Breast epithelium (tissue), 3 donors: ENCODE measurements at regions not wholly inside any gene's neighbourhood (a gene's known extent, or its start where the extent isn't known, plus 50 kb on each side); places are given as distances from the start of the nearest gene placed in this dataset.

Experiments used
- CTCF ChIP-seq, 3 donors: fragments of 450-650 bp; IDR thresholded peaks; one replicate each; pipeline ENCODE4 v1.5.1; 2016 to 2017; ENCODE audit warnings: antibody characterized with exemption in 3 of 3, mild to moderate bottlenecking in 3 of 3, moderate library complexity in 3 of 3
- POLR2AphosphoS5 ChIP-seq, 3 donors: sonication (generic); formaldehyde crosslinking; IDR thresholded peaks; one replicate each; pipeline ENCODE4 v1.6.1; 2017; ENCODE audit warnings: antibody characterized with exemption in 3 of 3

- TF ChIP-seq POLR2AphosphoS5 (IDR thresholded peaks at IDR 0.05) (no peak), CTCF (IDR thresholded peaks at IDR 0.05) (no peak)
These were observed 81.3 kb downstream of the CHST1 start for GRCh38 chr11:45583981-45584566.
